KG1 (cell line): ENCODE measurements at regions not wholly inside any gene's neighbourhood (a gene's known extent, or its start where the extent isn't known, plus 50 kb on each side); places are given as distances from the start of the nearest gene placed in this dataset.

Source experiments
- DNase-seq: peaks from one replicate; lab custom pipeline; 2025; lab: John Stamatoyannopoulos, UW

GRCh38 chr1:106439475-106439874 lies 617.0 kb upstream of the PRMT6 start:
- no peak for DNase-seq

DNA sequence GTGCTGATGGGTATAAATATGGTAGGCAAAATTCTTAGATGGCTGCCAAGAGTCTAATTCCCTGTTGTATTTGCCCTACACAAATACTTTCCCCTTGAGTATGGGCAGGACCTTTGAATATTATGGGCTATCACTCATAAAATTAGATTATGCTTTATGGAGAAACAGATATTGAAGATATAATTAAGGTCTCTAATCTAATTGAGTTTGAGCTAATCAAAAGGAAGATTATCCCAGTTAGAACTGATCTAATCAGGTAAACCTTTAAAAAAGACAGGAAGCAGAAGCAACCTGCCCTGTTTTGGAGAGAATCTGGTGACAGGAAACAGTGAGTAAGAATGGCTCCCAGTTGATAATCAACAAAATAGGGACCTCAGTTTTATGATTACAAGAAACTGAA lies 609.0 kb upstream of the PRMT6 start:
- no peak for DNase-seq

GRCh38 chr1:106456832-106457231 lies 599.6 kb upstream of the PRMT6 start:
- no peak for DNase-seq

DNA sequence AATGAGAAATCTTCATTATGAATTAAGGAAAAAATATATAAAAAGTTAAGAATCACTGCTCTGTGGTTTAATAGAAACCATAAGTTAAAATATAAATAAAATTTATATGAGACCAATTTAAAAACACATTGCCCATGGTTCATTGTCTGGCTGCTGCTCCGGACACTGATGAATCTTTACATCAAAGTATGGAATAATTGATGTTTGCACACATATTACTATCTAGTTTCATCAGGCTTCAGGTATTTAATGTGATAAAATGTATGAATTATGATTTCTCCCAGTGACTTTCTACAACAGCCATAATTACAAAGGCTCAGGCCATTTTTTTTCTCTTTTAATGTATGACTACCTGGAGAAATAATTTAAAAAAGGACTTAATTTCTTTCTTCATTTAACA lies 599.1 kb upstream of the PRMT6 start:
- DNase-seq, result no peak

DNA sequence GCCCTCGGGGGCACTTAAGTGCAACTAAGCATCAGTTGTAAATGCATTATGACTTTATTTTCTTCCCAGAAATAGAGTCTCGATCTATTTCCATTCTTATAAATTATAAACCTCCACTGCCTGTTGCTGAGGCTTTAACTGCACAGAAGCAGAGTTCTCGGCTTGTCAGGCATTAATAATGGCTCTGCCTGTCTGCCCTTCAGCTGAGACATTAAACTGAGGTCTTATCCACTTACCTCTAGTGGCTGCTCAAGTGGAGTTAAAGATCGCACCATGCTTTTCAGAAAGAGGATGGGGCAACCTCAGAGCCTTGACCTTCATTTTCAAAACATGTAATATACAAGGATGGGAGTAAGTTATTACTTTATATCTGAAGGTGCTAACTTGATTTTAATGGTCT lies 597.6 kb upstream of the PRMT6 start:
- DNase-seq, result no peak

DNA sequence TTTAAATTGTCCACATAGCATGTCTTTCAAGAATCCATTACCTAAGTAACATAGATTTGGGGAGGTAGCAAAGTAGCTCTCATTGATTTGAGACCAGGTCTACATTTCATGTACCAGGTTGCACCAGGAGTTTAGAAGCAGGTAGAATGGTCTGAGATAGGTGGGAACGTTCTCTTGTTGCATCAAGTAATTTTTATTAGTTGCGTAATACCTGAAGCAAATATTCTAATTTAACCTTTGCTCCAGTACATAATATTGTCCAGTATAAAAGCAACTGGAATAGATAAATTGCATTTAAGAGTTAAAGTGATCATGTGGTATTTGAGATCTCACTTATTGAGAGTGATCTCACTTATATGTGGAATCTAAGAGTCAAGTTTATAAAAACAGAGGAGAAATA lies 597.1 kb upstream of the PRMT6 start:
- no peak for DNase-seq

- DNase-seq, result no peak
Observed at GRCh38 chr1:106465666-106466065, 590.8 kb upstream of the PRMT6 start.

GRCh38 chr1:106480629-106481028 lies 575.8 kb upstream of the PRMT6 start:
- DNase-seq, result no peak

DNA sequence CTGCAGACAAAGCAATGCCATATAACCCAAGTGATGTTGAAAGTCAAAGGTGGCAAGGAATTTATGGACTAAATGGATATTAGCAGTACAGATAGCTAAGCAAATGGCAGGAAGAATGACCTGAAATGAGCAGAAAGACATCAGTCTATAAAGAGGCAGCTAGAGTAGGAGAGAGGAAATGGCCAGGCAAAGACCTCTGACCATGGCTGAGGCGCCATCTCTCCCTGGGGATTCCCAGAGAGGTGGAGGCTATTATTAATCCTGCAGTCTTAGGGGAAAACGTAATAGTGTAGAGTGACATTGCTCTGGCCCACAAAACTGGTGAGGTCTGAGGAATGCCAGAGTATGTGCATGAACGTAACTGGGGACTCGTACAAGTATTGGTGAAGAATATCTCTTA lies 563.6 kb upstream of the PRMT6 start:
- no peak for DNase-seq

GRCh38 chr1:106494646-106495045 lies 561.8 kb upstream of the PRMT6 start:
- DNase-seq, result no peak

GRCh38 chr1:106498238-106498637 lies 558.2 kb upstream of the PRMT6 start:
- no peak for DNase-seq

DNA sequence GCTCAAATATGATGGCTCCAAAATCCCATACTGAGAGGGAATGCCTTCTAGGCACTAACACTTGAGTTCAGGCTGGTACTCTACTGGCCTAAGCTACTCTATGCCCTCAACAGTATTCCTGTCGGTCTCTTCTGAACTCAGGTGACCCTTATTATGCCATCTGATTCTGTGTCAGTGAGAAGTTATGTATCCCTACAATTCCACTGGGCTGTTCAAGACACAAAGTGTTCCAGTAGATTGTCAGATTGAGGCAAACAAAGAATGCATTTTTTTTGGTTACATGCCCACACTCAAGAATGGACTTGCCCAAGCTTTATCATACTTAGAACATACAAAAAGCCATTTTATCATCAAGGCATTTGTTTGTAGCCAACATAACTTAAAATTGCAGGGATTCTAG lies 553.8 kb upstream of the PRMT6 start:
- DNase-seq, result no peak

DNA sequence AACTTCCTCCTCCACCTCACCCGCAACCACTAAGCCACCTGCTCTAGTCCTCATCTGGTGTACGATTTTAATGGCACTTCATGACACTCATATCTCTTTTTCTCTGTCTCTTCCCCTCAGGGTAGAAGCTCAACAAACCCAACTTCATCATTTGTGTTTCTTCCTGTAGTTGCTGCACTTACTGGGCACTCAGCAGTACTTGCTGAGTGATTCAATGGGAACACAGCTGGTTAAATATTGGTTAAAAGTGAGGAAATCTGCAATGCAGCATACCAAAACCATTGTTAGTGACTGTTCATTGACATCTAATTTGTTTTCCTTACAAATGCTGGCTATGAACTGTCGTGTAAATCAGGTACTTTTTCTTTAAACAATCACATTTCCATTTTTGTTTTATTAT lies 541.1 kb upstream of the PRMT6 start:
- DNase-seq, result no peak

DNA sequence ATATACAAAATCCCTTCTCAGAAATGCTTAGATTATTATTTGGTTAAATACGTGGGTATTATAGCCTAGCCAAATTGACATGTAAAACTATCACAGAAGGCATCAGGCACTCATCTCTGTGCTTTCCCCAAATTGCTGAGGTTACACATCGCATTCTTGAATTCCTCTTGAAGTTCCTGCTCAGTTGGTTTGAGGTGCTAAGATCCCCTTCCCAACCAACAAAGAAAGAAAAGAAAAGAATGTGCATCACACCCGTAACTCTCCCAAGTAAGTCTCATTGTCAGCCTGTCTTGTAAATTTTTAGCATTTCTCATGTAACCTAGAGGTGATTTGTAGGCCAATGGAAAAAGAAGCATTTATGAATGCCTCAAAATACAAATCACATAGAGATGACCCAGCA lies 539.2 kb upstream of the PRMT6 start:
- no peak for DNase-seq

DNA sequence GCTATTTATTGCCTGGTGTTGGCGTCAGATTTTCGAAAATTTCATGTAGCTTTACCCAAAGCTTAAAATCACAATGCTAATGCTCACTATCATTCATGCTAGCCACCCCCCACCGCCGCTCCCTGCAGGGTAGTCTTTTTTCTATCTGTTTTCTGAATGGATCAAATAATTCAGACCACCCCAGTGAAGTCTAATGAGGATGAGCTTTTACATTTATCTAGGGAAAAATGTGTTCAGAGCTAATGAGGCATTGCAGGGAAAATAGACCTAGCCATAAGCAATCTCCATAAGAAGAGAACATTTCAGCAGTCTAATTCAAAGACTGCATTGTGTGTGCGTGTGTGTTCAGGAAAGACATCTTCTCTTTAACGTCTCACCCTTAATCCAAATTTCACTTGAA lies 533.0 kb upstream of the PRMT6 start:
- DNase-seq, result no peak

GRCh38 chr1:106524631-106525030 lies 531.8 kb upstream of the PRMT6 start:
- no peak for DNase-seq

DNA sequence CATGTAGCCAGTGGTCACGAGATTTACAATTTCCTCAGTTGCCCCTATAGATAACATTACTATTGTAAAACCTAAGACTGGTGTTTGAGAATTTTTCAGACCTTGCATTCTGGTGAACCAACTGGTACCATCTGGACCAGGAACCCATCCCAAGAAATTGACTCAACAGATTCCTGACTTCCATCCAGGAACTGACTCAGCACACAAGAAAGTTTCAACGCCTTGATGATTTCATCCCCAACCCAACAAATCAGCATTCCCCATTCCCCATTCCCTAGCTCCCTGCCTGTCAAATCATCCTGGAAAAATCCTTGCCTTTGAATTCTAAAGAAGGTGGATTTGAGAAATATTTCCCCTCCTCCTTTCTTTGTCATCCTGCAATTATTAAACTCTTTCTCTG lies 529.8 kb upstream of the PRMT6 start:
- no peak for DNase-seq

GRCh38 chr1:106534612-106535011 lies 521.9 kb upstream of the PRMT6 start:
- no peak for DNase-seq

GRCh38 chr1:106536741-106537140 lies 519.7 kb upstream of the PRMT6 start:
- no peak for DNase-seq

- no peak for DNase-seq
Observed at GRCh38 chr1:106548726-106549125, 507.7 kb upstream of the PRMT6 start.

- DNase-seq, result no peak
Observed at GRCh38 chr1:106554294-106554693, 502.2 kb upstream of the PRMT6 start.

- no peak for DNase-seq
Observed at GRCh38 chr1:106555571-106555970, 500.9 kb upstream of the PRMT6 start.

- no peak for DNase-seq
Observed at GRCh38 chr1:106564192-106564591, 492.3 kb upstream of the PRMT6 start.

DNA sequence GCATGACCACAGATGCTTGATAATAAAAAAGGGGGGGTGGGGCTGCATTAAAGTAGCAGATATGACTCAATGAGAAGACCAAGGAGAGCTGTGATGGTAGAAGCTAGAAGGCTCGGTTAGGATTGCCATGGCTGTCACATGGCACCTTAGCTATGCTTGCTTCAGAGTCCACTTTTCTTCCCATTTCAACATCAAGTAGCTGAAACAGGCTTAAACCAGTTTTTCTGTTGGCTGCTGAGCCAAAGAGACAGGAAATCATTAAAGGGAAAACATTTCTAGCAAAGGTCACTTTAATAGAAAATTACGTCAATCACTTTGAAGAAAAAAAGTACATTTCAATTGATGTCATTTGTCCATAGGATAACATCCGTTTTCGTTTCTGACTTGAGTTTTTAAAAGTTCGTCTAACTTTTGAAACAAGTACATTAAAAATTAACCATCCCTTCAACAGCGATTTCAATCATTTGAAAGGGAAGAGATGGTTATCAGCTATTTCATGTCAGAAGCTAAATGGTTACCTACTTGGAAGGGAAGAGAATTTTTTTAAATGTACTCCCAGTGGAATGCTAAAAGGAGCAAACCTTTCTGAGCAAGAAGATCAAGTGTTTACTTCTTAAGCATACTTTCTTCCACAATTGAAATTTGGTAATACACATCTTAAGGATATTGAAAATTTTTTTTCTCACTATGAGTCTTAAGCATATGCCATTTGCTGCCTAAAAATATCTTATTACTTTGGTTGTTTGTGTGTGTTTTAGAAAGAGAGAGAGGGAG lies 488.1 kb upstream of the PRMT6 start:
- DNase-seq, result no peak

GRCh38 chr1:106571109-106571508 lies 485.4 kb upstream of the PRMT6 start:
- no peak for DNase-seq
